Liver (tissue), 8 donors: ENCODE measurements at regions not wholly inside any gene's neighbourhood (a gene's known extent, or its start where the extent isn't known, plus 50 kb on each side); places are given as distances from the start of the nearest gene placed in this dataset.

Experiments used
- DNase-seq: peaks from one replicate; pipeline ENCODE4 v3.0.0-alpha.2; 2017; ENCODE audit warnings: low spot score
- H3K27ac ChIP-seq, 2 donors: one replicate each; pipeline ENCODE4 v1.7.0; 2013; ENCODE audit warnings: inconsistent platforms in 2 of 2, low read length in 2 of 2, control low read depth in 1 of 2, low read depth in 1 of 2, mild to moderate bottlenecking in 1 of 2
- H3K27me3 ChIP-seq, 4 donors: one replicate each; pipeline versions ENCODE4 v1.6.1 to v1.7.0; 2013; ENCODE audit warnings: low read length in 3 of 4, inconsistent platforms in 1 of 4, mild to moderate bottlenecking in 1 of 4, moderate library complexity in 1 of 4; ENCODE audit not compliant: control insufficient read depth in 4 of 4, insufficient read depth in 4 of 4
- H3K36me3 ChIP-seq, 4 donors: one replicate each; pipeline versions ENCODE4 v1.6.1 to v1.7.0; 2013; ENCODE audit warnings: low read length in 3 of 4, mild to moderate bottlenecking in 3 of 4, low read depth in 1 of 4, moderate library complexity in 1 of 4; ENCODE audit not compliant: control insufficient read depth in 4 of 4, insufficient read depth in 3 of 4
- H3K4me1 ChIP-seq, 4 donors: one replicate each; pipeline versions ENCODE4 v1.6.1 to v1.7.0; 2013; ENCODE audit warnings: low read length in 3 of 4, mild to moderate bottlenecking in 3 of 4, moderate library complexity in 1 of 4; ENCODE audit not compliant: control insufficient read depth in 4 of 4, insufficient read depth in 4 of 4
- H3K4me3 ChIP-seq, 3 donors: one replicate each; pipeline versions ENCODE4 v1.6.1 to v1.7.0; 2013; ENCODE audit warnings: low read length in 3 of 3, control low read depth in 1 of 3, low read depth in 1 of 3, mild to moderate bottlenecking in 1 of 3
- H3K9ac ChIP-seq, 2 donors: one replicate each; pipeline ENCODE4 v1.7.0; 2013; ENCODE audit warnings: low read length in 2 of 2, mild to moderate bottlenecking in 2 of 2, moderate library complexity in 2 of 2, control low read depth in 1 of 2, low read depth in 1 of 2
- H3K9me3 ChIP-seq, 4 donors: one replicate each; pipeline versions ENCODE4 v1.6.1 to v1.7.0; 2013; ENCODE audit warnings: low read length in 3 of 4; ENCODE audit not compliant: control insufficient read depth in 4 of 4
- ATF3 ChIP-seq: IDR thresholded peaks from 2 replicates; pipeline ENCODE4 v1.6.1; 2016; ENCODE audit warnings: antibody characterized with exemption
- EGR1 ChIP-seq, 2 donors: IDR thresholded peaks; 2 replicates each; pipeline ENCODE4 v1.6.1; 2016 to 2018; ENCODE audit warnings: antibody characterized with exemption in 2 of 2, low read depth in 2 of 2
- FOXA1 ChIP-seq: IDR thresholded peaks from 2 replicates; pipeline ENCODE4 v1.6.1; 2016; ENCODE audit warnings: antibody characterized with exemption
- FOXA2 ChIP-seq: IDR thresholded peaks from 2 replicates; pipeline ENCODE4 v1.6.1; 2016; ENCODE audit warnings: antibody characterized with exemption
- GABPA ChIP-seq, 2 donors: IDR thresholded peaks in 1 of 2; conservative IDR thresholded peaks in 1 of 2; 2 replicates each; pipeline ENCODE4 v1.6.1; 2016; ENCODE audit warnings: antibody characterized with exemption in 2 of 2, mild to moderate bottlenecking in 1 of 2, moderate library complexity in 1 of 2
- HNF4A ChIP-seq, 2 donors: conservative IDR thresholded peaks; 2 replicates each; pipeline ENCODE4 v1.6.1; 2016; ENCODE audit warnings: antibody characterized with exemption in 2 of 2, mild to moderate bottlenecking in 2 of 2
- HNF4G ChIP-seq: IDR thresholded peaks from 2 replicates; pipeline ENCODE4 v1.6.1; 2016; ENCODE audit warnings: antibody characterized with exemption
- JUND ChIP-seq, 2 donors: IDR thresholded peaks; 2 replicates each; pipeline ENCODE4 v1.6.1; 2016; ENCODE audit warnings: antibody characterized with exemption in 2 of 2
- MAX ChIP-seq: IDR thresholded peaks from 2 replicates; pipeline ENCODE4 v1.6.1; 2016; ENCODE audit warnings: antibody characterized with exemption
- NR2F2 ChIP-seq: IDR thresholded peaks from 2 replicates; pipeline ENCODE4 v1.6.1; 2016; ENCODE audit warnings: antibody characterized with exemption
- RAD21 ChIP-seq, 2 donors: IDR thresholded peaks; 2 replicates each; pipeline ENCODE4 v1.6.1; 2016; ENCODE audit warnings: antibody characterized with exemption in 2 of 2, mild to moderate bottlenecking in 2 of 2
- REST ChIP-seq: IDR thresholded peaks from 2 replicates; pipeline ENCODE4 v1.6.1; 2016; ENCODE audit warnings: antibody characterized with exemption, mild to moderate bottlenecking
- RXRA ChIP-seq, 2 donors: IDR thresholded peaks; 2 replicates each; pipeline ENCODE4 v1.6.1; 2017 to 2018; ENCODE audit warnings: antibody characterized with exemption in 2 of 2, mild to moderate bottlenecking in 1 of 2
- SP1 ChIP-seq: IDR thresholded peaks from 2 replicates; pipeline ENCODE4 v1.6.1; 2018; ENCODE audit warnings: antibody characterized with exemption, mild to moderate bottlenecking
- TAF1 ChIP-seq: conservative IDR thresholded peaks from 2 replicates; pipeline ENCODE4 v1.6.1; 2016; ENCODE audit warnings: antibody characterized with exemption, mild to moderate bottlenecking
- YY1 ChIP-seq: IDR thresholded peaks from 2 replicates; pipeline ENCODE4 v1.6.1; 2016; ENCODE audit warnings: antibody characterized with exemption, mild to moderate bottlenecking
- ZBTB33 ChIP-seq: IDR thresholded peaks from 2 replicates; pipeline ENCODE4 v1.6.1; 2016; ENCODE audit warnings: antibody characterized with exemption
- WGBS: extraction: QIAGEN DNeasy Blood & Tissue Kit; methylation state at CpG from one replicate; pipeline ENCODE4 v1.1.7; 2013; 5-methylcytosine and 5-hydroxymethylcytosine counted together
- TF ChIP-seq, protein P1 (sequence below): fragments of 150-350 bp; IDR thresholded peaks from 2 replicates; pipeline ENCODE4 v1.5.1; 2017; ENCODE audit warnings: improper control_type of control experiment, low read depth, low read length; ENCODE audit not compliant: missing input control
- donor health status: healthy.
- donor health status: healthy.
- donor health status: healthy.
- donor health status: healthy.
- donor health status: healthy.

DNA sequence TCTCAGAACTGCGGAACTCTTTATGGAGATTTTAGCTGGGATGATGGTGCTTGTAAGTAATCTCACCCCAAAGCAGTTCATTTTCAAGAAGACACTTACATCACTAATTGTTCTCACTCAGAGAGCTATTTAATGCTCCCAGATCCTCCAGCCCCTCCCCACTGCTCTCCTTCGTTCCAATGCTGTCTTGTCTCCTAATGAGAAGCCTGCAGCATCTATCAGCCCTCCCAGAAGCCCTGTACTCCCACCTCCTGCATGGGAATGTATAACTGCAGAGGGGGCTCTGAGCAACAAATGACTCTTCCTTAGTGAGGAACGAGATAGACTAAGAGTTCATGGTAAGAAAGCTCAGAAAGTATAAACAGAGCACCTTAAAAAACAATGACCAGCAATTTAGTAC is 377.4 kb upstream of the RUNX1 start:
- Histone ChIP-seq H3K4me1 (no peaks in the 10 kb centered on the region), H3K9ac (no peak overlapping the region), H3K27ac (no peak overlapping the region), H3K9me3 (peaks cover 0 to 10% (median under 1%) of the 10 kb centered on the region in 4 donors), H3K4me3 (no peak overlapping the region), H3K27me3 (peaks cover 0 to 5% (median 0%) of the 10 kb centered on the region in 4 donors), H3K36me3 (no peaks in the 10 kb centered on the region)
- no peak for TF ChIP-seq FOXA1
- no peak for TF ChIP-seq FOXA2
- no peak for TF ChIP-seq ZBTB33
- no peak for TF ChIP-seq JUND (IDR thresholded peaks at IDR 0.05)
- TF ChIP-seq YY1, result no peak
- TF ChIP-seq MAX, result no peak
- TF ChIP-seq GABPA (IDR thresholded peaks at IDR 0.05 in 1 of 2, conservative IDR thresholded peaks at IDR 0.05 in 1 of 2), result no peak
- TF ChIP-seq NR2F2, result no peak
- TF ChIP-seq EGR1 (IDR thresholded peaks at IDR 0.05; ENCODE audit: low read depth in 2 of 2), result no peak
- no peak for TF ChIP-seq SP1
- TF ChIP-seq, protein P1, sequence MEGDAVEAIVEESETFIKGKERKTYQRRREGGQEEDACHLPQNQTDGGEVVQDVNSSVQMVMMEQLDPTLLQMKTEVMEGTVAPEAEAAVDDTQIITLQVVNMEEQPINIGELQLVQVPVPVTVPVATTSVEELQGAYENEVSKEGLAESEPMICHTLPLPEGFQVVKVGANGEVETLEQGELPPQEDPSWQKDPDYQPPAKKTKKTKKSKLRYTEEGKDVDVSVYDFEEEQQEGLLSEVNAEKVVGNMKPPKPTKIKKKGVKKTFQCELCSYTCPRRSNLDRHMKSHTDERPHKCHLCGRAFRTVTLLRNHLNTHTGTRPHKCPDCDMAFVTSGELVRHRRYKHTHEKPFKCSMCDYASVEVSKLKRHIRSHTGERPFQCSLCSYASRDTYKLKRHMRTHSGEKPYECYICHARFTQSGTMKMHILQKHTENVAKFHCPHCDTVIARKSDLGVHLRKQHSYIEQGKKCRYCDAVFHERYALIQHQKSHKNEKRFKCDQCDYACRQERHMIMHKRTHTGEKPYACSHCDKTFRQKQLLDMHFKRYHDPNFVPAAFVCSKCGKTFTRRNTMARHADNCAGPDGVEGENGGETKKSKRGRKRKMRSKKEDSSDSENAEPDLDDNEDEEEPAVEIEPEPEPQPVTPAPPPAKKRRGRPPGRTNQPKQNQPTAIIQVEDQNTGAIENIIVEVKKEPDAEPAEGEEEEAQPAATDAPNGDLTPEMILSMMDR, result no peak
- no peak for TF ChIP-seq RAD21 (IDR thresholded peaks at IDR 0.05)
- TF ChIP-seq TAF1, result no peak
- no peak for TF ChIP-seq HNF4G
- no peak for TF ChIP-seq REST
- TF ChIP-seq HNF4A (conservative IDR thresholded peaks at IDR 0.05), result no peak
- no peak for TF ChIP-seq RXRA (IDR thresholded peaks at IDR 0.05)
- TF ChIP-seq ATF3, result no peak
- 53% methylated on average over 3 of the region's 3 CpGs for WGBS
- no peak for DNase-seq
